ENCODE measurements at regions not wholly inside any gene's neighbourhood (a gene's known extent, or its start where the extent isn't known, plus 50 kb on each side); places are given as distances from the start of the nearest gene placed in this dataset.

DNA sequence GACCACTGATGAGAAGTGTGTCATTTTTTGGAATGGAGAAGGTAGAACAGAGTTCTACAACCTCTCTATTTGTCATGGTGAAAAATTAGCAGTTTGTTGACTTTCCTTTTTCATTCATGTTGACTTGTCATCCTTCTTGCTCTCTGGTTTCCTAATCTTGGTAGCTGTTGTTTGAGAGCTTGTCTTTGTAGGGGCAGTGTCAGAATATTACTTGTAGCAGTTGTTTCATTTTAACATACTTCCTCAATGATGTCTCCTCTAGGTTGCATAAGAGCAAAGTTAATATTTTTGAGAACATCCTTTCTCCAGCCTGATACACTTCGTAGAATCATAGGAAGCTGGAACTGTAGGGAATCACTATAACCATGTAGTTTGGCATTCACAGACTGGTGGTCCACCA is 368.2 kb upstream of the FANCL start:
- H3K4me1 ChIP-seq, result no peaks in the 10 kb centered on the region
- H3K9me3 ChIP-seq, result no peaks in the 10 kb centered on the region
- intact Hi-C loops (cut with DNase I), result no loop called here
- no peaks in the 10 kb centered on the region for H3K27me3 ChIP-seq
- ATAC-seq (no peak), DNase-seq (no peak)
- WGBS, 2 donors, result 50 to 62% methylated on average over 1 of the region's 1 CpG
- TF ChIP-seq POLR2A (IDR thresholded peaks at IDR 0.05), result no peak
- TF ChIP-seq, protein P1, sequence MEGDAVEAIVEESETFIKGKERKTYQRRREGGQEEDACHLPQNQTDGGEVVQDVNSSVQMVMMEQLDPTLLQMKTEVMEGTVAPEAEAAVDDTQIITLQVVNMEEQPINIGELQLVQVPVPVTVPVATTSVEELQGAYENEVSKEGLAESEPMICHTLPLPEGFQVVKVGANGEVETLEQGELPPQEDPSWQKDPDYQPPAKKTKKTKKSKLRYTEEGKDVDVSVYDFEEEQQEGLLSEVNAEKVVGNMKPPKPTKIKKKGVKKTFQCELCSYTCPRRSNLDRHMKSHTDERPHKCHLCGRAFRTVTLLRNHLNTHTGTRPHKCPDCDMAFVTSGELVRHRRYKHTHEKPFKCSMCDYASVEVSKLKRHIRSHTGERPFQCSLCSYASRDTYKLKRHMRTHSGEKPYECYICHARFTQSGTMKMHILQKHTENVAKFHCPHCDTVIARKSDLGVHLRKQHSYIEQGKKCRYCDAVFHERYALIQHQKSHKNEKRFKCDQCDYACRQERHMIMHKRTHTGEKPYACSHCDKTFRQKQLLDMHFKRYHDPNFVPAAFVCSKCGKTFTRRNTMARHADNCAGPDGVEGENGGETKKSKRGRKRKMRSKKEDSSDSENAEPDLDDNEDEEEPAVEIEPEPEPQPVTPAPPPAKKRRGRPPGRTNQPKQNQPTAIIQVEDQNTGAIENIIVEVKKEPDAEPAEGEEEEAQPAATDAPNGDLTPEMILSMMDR (IDR thresholded peaks at IDR 0.05), result no peak
- H3K36me3 ChIP-seq (replicated peaks in 1 of 2; ENCODE audit: insufficient read depth in 1 of 2, low read depth in 2 of 2), result no peaks in the 10 kb centered on the region
- no peak overlapping the region for H3K27ac ChIP-seq
- H3K4me3 ChIP-seq, result no peak overlapping the region

DNA sequence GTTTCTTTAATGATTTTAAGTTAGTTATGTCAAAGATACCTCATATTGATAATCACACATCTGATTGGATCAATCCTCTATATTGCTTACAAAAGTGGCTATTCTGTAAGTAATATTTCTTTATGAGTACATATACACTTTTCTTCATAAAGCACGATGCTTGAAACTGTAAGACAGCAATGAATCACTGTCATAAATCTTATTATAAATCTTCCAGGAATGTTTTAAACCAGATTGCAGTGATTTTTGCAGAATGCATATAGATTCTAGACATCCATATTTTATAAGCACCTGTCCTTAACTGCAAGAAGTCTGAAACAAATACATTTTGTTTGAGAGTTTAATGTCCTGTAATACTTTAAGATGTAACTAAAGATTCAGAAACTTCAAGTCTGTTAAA is 367.0 kb upstream of the FANCL start:
- no peak overlapping the region for H3K4me3 ChIP-seq
- TF ChIP-seq POLR2A (IDR thresholded peaks at IDR 0.05), result no peak
- TF ChIP-seq, protein P1 (IDR thresholded peaks at IDR 0.05), result no peak
- H3K27me3 ChIP-seq, result no peaks in the 10 kb centered on the region
- DNase-seq (no peak), ATAC-seq (no peak)
- 53 to 60% methylated on average over 1 of the region's 1 CpG for WGBS, 2 donors
- H3K36me3 ChIP-seq (replicated peaks in 1 of 2; ENCODE audit: insufficient read depth in 1 of 2, low read depth in 2 of 2), result no peaks in the 10 kb centered on the region
- no peaks in the 10 kb centered on the region for H3K4me1 ChIP-seq
- H3K27ac ChIP-seq, result no peak overlapping the region
- intact Hi-C loops (cut with DNase I), result no loop called here
- H3K9me3 ChIP-seq, result no peaks in the 10 kb centered on the region

DNA sequence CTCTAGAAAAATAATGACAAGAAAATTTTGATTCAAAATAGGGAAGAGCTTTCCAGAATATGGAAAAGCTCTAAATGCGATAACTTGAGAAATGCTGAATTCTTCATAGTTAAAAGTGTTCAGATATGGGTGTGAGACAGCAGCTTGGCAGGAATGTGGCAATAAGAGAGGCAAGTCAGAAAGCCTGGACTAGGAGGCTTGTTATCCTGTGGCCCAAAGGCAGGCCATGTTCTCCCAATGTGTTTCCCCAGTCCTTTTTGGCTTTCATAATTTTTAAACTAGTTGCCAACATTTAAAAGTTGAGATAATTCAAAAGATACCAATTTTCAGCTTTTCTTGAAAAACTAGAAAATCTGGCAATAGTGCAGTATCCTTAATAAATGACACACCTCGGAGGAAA is 366.3 kb upstream of the FANCL start:
- Histone ChIP-seq H3K27me3 (no peaks in the 10 kb centered on the region), H3K9me3 (no peaks in the 10 kb centered on the region), H3K4me1 (no peaks in the 10 kb centered on the region), H3K36me3 (replicated peaks in 1 of 2; ENCODE audit: insufficient read depth in 1 of 2, low read depth in 2 of 2) (no peaks in the 10 kb centered on the region), H3K27ac (no peak overlapping the region), H3K4me3 (no peak overlapping the region)
- intact Hi-C loops (cut with DNase I), result no loop called here
- no peak for DNase-seq
- ATAC-seq, result no peak
- TF ChIP-seq, protein P1 (IDR thresholded peaks at IDR 0.05), result no peak
- 70 to 80% methylated on average over 2 of the region's 2 CpGs for WGBS, 2 donors

DNA sequence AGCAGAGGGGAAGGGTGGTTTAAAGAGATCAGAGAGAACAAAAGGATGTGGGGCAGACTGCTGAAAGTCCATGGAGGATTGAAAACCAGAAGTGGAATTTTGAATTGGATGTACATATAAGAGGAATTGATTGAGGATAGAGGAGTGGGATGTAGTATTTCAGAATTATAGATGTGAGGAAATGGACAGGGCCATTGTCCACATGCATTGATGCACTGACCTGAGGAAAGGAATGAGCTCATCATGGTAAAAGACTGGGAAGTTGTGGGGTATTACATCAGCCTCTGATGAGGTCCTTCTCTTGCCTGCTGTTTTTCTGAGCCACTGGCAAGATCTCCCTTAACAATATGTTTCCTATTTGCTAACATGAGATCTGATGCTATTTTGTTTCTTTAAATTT is 365.7 kb upstream of the FANCL start:
- H3K27me3 ChIP-seq, result no peaks in the 10 kb centered on the region
- H3K36me3 ChIP-seq (replicated peaks in 1 of 2; ENCODE audit: insufficient read depth in 1 of 2, low read depth in 2 of 2), result no peaks in the 10 kb centered on the region
- DNase-seq (no peak), ATAC-seq (no peak)
- no peak overlapping the region for H3K27ac ChIP-seq
- intact Hi-C loops (cut with DNase I), result no loop called here
- TF ChIP-seq, protein P1 (IDR thresholded peaks at IDR 0.05), result no peak
- TF ChIP-seq POLR2A (IDR thresholded peaks at IDR 0.05), result no peak
- H3K9me3 ChIP-seq, result no peaks in the 10 kb centered on the region
- H3K4me3 ChIP-seq, result no peak overlapping the region
- no peaks in the 10 kb centered on the region for H3K4me1 ChIP-seq

DNA sequence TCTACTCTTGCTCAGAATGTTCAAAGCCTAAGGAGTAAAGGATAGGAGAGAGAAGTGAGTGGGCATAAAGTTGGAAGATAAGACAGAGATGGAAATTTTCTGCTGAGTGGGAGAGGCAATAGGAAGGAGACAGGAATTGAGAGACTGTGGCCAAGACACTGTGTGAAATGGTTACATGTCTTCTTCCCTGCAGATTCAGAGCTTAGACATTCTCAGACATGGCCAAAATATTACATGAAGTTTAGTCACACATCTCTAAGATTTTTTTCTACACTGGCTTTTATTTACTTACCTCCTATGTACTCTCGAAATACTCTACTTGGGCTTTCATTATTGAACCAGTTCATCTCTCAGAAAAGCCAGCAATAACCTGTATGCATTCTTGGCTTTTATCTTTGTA is 363.0 kb upstream of the FANCL start:
- ATAC-seq, result no peak
- Histone ChIP-seq H3K36me3 (replicated peaks in 1 of 2; ENCODE audit: insufficient read depth in 1 of 2, low read depth in 2 of 2) (no peaks in the 10 kb centered on the region), H3K27ac (no peak overlapping the region), H3K27me3 (no peaks in the 10 kb centered on the region), H3K4me1 (no peaks in the 10 kb centered on the region), H3K4me3 (no peak overlapping the region), H3K9me3 (no peaks in the 10 kb centered on the region)
- intact Hi-C loops (cut with DNase I), result no loop called here
- TF ChIP-seq POLR2A (IDR thresholded peaks at IDR 0.05), result no peak
- TF ChIP-seq, protein P1 (IDR thresholded peaks at IDR 0.05), result no peak
- WGBS, 2 donors, result 62 to 69% methylated on average over 1 of the region's 1 CpG
- DNase-seq, result no peak
